HG03354 (cell line): ENCODE measurements at regions not wholly inside any gene's neighbourhood (a gene's known extent, or its start where the extent isn't known, plus 50 kb on each side); places are given as distances from the start of the nearest gene placed in this dataset.

Source experiments
- ATAC-seq: cut with Tn5 transposase; IDR thresholded peaks from one replicate; pipeline ENCODE4 v1.9.1; 2021; ENCODE audit warnings: mild to moderate bottlenecking; ENCODE audit not compliant: unreplicated experiment, poor library complexity, severe bottlenecking

GRCh38 chr6:170076466-170077165 lies 214.3 kb downstream of the DLL1 start:
- no peak for ATAC-seq

GRCh38 chr6:170075659-170076223 lies 215.1 kb downstream of the DLL1 start:
- no peak for ATAC-seq

GRCh38 chr6:170074907-170075306 lies 216.0 kb downstream of the DLL1 start:
- no peak for ATAC-seq

- ATAC-seq = no peak
Observed at GRCh38 chr6:170074435-170074834, 216.4 kb downstream of the DLL1 start.

- no peak for ATAC-seq
Observed at GRCh38 chr6:170073846-170074245, 217.0 kb downstream of the DLL1 start.

- ATAC-seq = no peak
Observed at GRCh38 chr6:170072246-170072645, 218.6 kb downstream of the DLL1 start.

- no peak for ATAC-seq
Observed at GRCh38 chr6:170069611-170070010, 221.3 kb downstream of the DLL1 start.

GRCh38 chr6:170068496-170068895 lies 222.4 kb downstream of the DLL1 start:
- no peak for ATAC-seq

GRCh38 chr6:170067923-170068360 lies 222.9 kb downstream of the DLL1 start:
- ATAC-seq = no peak

GRCh38 chr6:170067181-170067641 lies 223.7 kb downstream of the DLL1 start:
- no peak for ATAC-seq

GRCh38 chr6:170066679-170067078 lies 224.2 kb downstream of the DLL1 start:
- no peak for ATAC-seq

GRCh38 chr6:170063851-170064602 lies 226.9 kb downstream of the DLL1 start:
- ATAC-seq = no peak

GRCh38 chr6:170063431-170063830 lies 227.4 kb downstream of the DLL1 start:
- no peak for ATAC-seq

GRCh38 chr6:170062915-170063241 lies 228.0 kb downstream of the DLL1 start:
- ATAC-seq = no peak

- no peak for ATAC-seq
Observed at GRCh38 chr6:170062209-170062914, 228.5 kb downstream of the DLL1 start.

GRCh38 chr6:170058878-170059485 lies 231.9 kb downstream of the DLL1 start:
- no peak for ATAC-seq

GRCh38 chr6:170057961-170058877 lies 232.7 kb downstream of the DLL1 start:
- no peak for ATAC-seq

GRCh38 chr6:170057034-170057734 lies 233.7 kb downstream of the DLL1 start:
- ATAC-seq = no peak
